ENCODE measurements at regions not wholly inside any gene's neighbourhood (a gene's known extent, or its start where the extent isn't known, plus 50 kb on each side); places are given as distances from the start of the nearest gene placed in this dataset.
"Not testable (repeated sequence)": the region's sequence is repeated elsewhere in the genome, so short reads cannot be mapped to it uniquely, and the experiment has no call there.

GRCh38 chr15:72872066-72872845 lies 88.7 kb upstream of the ADPGK start:
- no peak for DNase-seq (ENCODE audit: low read depth in 4 of 4, low spot score in 3 of 4)

- DNase-seq (ENCODE audit: low read depth in 4 of 4, low spot score in 3 of 4): no peak
These were observed 83.5 kb upstream of the ADPGK start for GRCh38 chr15:72866866-72867616.

- DNase-seq (ENCODE audit: low read depth in 4 of 4, low spot score in 3 of 4): no peak
These were observed 82.6 kb upstream of the ADPGK start for GRCh38 chr15:72866182-72866581.

GRCh38 chr15:72865486-72865885 lies 81.9 kb upstream of the ADPGK start:
- DNase-seq (ENCODE audit: low read depth in 4 of 4, low spot score in 3 of 4): no peak

- no peak for DNase-seq (ENCODE audit: low read depth in 4 of 4, low spot score in 3 of 4)
These were observed 81.1 kb upstream of the ADPGK start for GRCh38 chr15:72864681-72865080.

- no peak for DNase-seq (ENCODE audit: low read depth in 4 of 4, low spot score in 3 of 4)
These were observed 77.9 kb upstream of the ADPGK start for GRCh38 chr15:72861354-72861910.

- no peak for DNase-seq (ENCODE audit: low read depth in 4 of 4, low spot score in 3 of 4)
These were observed 76.2 kb upstream of the ADPGK start for GRCh38 chr15:72859757-72860145.

- DNase-seq (ENCODE audit: low read depth in 4 of 4, low spot score in 3 of 4): no peak
These were observed 75.6 kb upstream of the ADPGK start for GRCh38 chr15:72859017-72859756.

GRCh38 chr15:72858205-72858604 lies 74.6 kb upstream of the ADPGK start:
- no peak for DNase-seq (ENCODE audit: low read depth in 4 of 4, low spot score in 3 of 4)

GRCh38 chr15:72857331-72858063 lies 73.9 kb upstream of the ADPGK start:
- DNase-seq (ENCODE audit: low read depth in 4 of 4, low spot score in 3 of 4): no peak

- DNase-seq (ENCODE audit: low read depth in 4 of 4, low spot score in 3 of 4): no peak
These were observed 73.0 kb upstream of the ADPGK start for GRCh38 chr15:72856549-72857040.

- no peak for DNase-seq (ENCODE audit: low read depth in 4 of 4, low spot score in 3 of 4)
These were observed 72.2 kb upstream of the ADPGK start for GRCh38 chr15:72855791-72856190.

- DNase-seq (ENCODE audit: low read depth in 4 of 4, low spot score in 3 of 4): no peak
These were observed 68.7 kb upstream of the ADPGK start for GRCh38 chr15:72852273-72852672.

GRCh38 chr15:72851586-72851985 lies 68.0 kb upstream of the ADPGK start:
- DNase-seq (ENCODE audit: low read depth in 4 of 4, low spot score in 3 of 4): no peak

GRCh38 chr15:72850833-72851232 lies 67.3 kb upstream of the ADPGK start:
- no peak for DNase-seq (ENCODE audit: low read depth in 4 of 4, low spot score in 3 of 4)

GRCh38 chr15:72847806-72848205 lies 64.2 kb upstream of the ADPGK start:
- DNase-seq (ENCODE audit: low read depth in 4 of 4, low spot score in 3 of 4): no peak

GRCh38 chr15:72847033-72847432 lies 63.5 kb upstream of the ADPGK start:
- DNase-seq (ENCODE audit: low read depth in 4 of 4, low spot score in 3 of 4): no peak

GRCh38 chr15:72845981-72846383 lies 62.4 kb upstream of the ADPGK start:
- DNase-seq (ENCODE audit: low read depth in 4 of 4, low spot score in 3 of 4): no peak

- no peak for DNase-seq (ENCODE audit: low read depth in 4 of 4, low spot score in 3 of 4)
These were observed 60.5 kb upstream of the ADPGK start for GRCh38 chr15:72844067-72844466.

GRCh38 chr15:72843340-72843739 lies 59.8 kb upstream of the ADPGK start:
- not testable (repeated sequence) for DNase-seq (ENCODE audit: low read depth in 4 of 4, low spot score in 3 of 4)
